ENCODE measurements at regions not wholly inside any gene's neighbourhood (a gene's known extent, or its start where the extent isn't known, plus 50 kb on each side); places are given as distances from the start of the nearest gene placed in this dataset.
"Not testable (repeated sequence)": the region's sequence is repeated elsewhere in the genome, so short reads cannot be mapped to it uniquely, and the experiment has no call there.

- DNase-seq (ENCODE audit: low spot score): no peak
Observed at GRCh38 chr20:48058611-48059559, 273.6 kb upstream of the SULF2 start.

GRCh38 chr20:48057739-48058138 is 272.5 kb upstream of the SULF2 start:
- no peak for DNase-seq (ENCODE audit: low spot score)

- no peak for DNase-seq (ENCODE audit: low spot score)
Observed at GRCh38 chr20:48057251-48057650, 272.0 kb upstream of the SULF2 start.

GRCh38 chr20:48056218-48056617 is 270.9 kb upstream of the SULF2 start:
- DNase-seq (ENCODE audit: low spot score): no peak

- no peak for DNase-seq (ENCODE audit: low spot score)
Observed at GRCh38 chr20:48054051-48054450, 268.8 kb upstream of the SULF2 start.

GRCh38 chr20:48052475-48052835 is 267.2 kb upstream of the SULF2 start:
- no peak for DNase-seq (ENCODE audit: low spot score)

GRCh38 chr20:48051794-48052474 is 266.7 kb upstream of the SULF2 start:
- DNase-seq (ENCODE audit: low spot score): no peak

GRCh38 chr20:48049641-48050040 is 264.4 kb upstream of the SULF2 start:
- no peak for DNase-seq (ENCODE audit: low spot score)

- no peak for DNase-seq (ENCODE audit: low spot score)
Observed at GRCh38 chr20:48049171-48049570, 263.9 kb upstream of the SULF2 start.

- DNase-seq (ENCODE audit: low spot score): no peak
Observed at GRCh38 chr20:48047447-48047846, 262.2 kb upstream of the SULF2 start.

- no peak for DNase-seq (ENCODE audit: low spot score)
Observed at GRCh38 chr20:48042628-48043027, 257.3 kb upstream of the SULF2 start.

GRCh38 chr20:48041078-48041780 is 255.9 kb upstream of the SULF2 start:
- no peak for DNase-seq (ENCODE audit: low spot score)

GRCh38 chr20:48040491-48040890 is 255.2 kb upstream of the SULF2 start:
- DNase-seq (ENCODE audit: low spot score): no peak

- no peak for DNase-seq (ENCODE audit: low spot score)
Observed at GRCh38 chr20:48040051-48040450, 254.8 kb upstream of the SULF2 start.

GRCh38 chr20:48039514-48039913 is 254.2 kb upstream of the SULF2 start:
- DNase-seq (ENCODE audit: low spot score): no peak

GRCh38 chr20:48038713-48039112 is 253.4 kb upstream of the SULF2 start:
- DNase-seq (ENCODE audit: low spot score): no peak

GRCh38 chr20:48037798-48038197 is 252.5 kb upstream of the SULF2 start:
- not testable (repeated sequence) for DNase-seq (ENCODE audit: low spot score)

- no peak for DNase-seq (ENCODE audit: low spot score)
Observed at GRCh38 chr20:48035961-48036731, 250.9 kb upstream of the SULF2 start.

- no peak for DNase-seq (ENCODE audit: low spot score)
Observed at GRCh38 chr20:48034751-48035150, 249.5 kb upstream of the SULF2 start.

GRCh38 chr20:48033005-48033404 is 247.7 kb upstream of the SULF2 start:
- not testable (repeated sequence) for DNase-seq (ENCODE audit: low spot score)

GRCh38 chr20:48031122-48031521 is 245.8 kb upstream of the SULF2 start:
- DNase-seq (ENCODE audit: low spot score): no peak

Measured in mesenteric fat pad (tissue), 1 donor.